HEK293 (cell line): ENCODE measurements at regions not wholly inside any gene's neighbourhood (a gene's known extent, or its start where the extent isn't known, plus 50 kb on each side); places are given as distances from the start of the nearest gene placed in this dataset.
"Not testable (repeated sequence)": the region's sequence is repeated elsewhere in the genome, so short reads cannot be mapped to it uniquely, and the experiment has no call there.

Source experiments
- CTCF ChIA-PET: fragments of 350-600 bp; formaldehyde crosslinking; extraction: SDS; loops from one replicate; lab custom pipeline; 2021; ENCODE audit warnings: antibody characterized with exemption; lab: Yijun Ruan, JAX
- POLR2A ChIA-PET: fragments of 300-600 bp; formaldehyde crosslinking; extraction: SDS; loops from one replicate; lab custom pipeline; 2020; ENCODE audit warnings: antibody characterized with exemption, inconsistent platforms; lab: Yijun Ruan, JAX
- H3K27ac ChIP-seq: fragments of 200-500 bp; sonication (Bioruptor generic); 2 replicates; pipeline ENCODE4 v1.5.1; 2014; ENCODE audit warnings: low read depth, low read length, control low read depth, inconsistent platforms; ENCODE audit errors: extremely low read depth
- H3K36me3 ChIP-seq, 2 experiments: fragments of 200-500 bp in 1 of 2; sonication (Bioruptor generic) in 1 of 2; 1 replicate in 1 of 2; 2 replicates in 1 of 2; pipeline ENCODE4 v1.5.1; 2014 to 2017; ENCODE audit warnings: inconsistent platforms in 2 of 2, low read length in 2 of 2; ENCODE audit not compliant: control insufficient read depth in 2 of 2, insufficient read depth in 1 of 2
- H3K4me1 ChIP-seq: fragments of 200-500 bp; sonication (Bioruptor generic); 2 replicates; pipeline ENCODE4 v1.5.1; 2014; ENCODE audit warnings: mild to moderate bottlenecking, low read length, inconsistent platforms; ENCODE audit not compliant: control insufficient read depth, insufficient read depth
- H3K4me3 ChIP-seq: 2 replicates; pipeline ENCODE4 v1.5.1; 2011; ENCODE audit warnings: low read depth, mild to moderate bottlenecking, control low read depth, low read length, moderate library complexity
- H3K9me3 ChIP-seq: fragments of 200-500 bp; sonication (Bioruptor generic); 2 replicates; pipeline ENCODE4 v1.5.1; 2014; ENCODE audit warnings: low read depth, low read length, inconsistent platforms; ENCODE audit not compliant: control insufficient read depth, insufficient read depth
- FEZF1 ChIP-seq: fragments of 450-650 bp; formaldehyde crosslinking; IDR thresholded peaks from 2 replicates; pipeline ENCODE4 v1.5.1; 2016; ENCODE audit warnings: missing biosample characterization, missing genetic modification characterization
- HOXA7 ChIP-seq: sonication (generic); formaldehyde crosslinking; IDR thresholded peaks from 2 replicates; pipeline ENCODE4 v1.8.1; 2022; ENCODE audit warnings: missing genetic modification reagents, borderline replicate concordance
- PRDM1 ChIP-seq: fragments of 450-650 bp; formaldehyde crosslinking; IDR thresholded peaks from 2 replicates; pipeline ENCODE4; 2016; ENCODE audit warnings: missing biosample characterization, missing genetic modification characterization
- ZBTB1 ChIP-seq: fragments of 450-650 bp; formaldehyde crosslinking; IDR thresholded peaks from 2 replicates; pipeline ENCODE4 v1.5.1; 2016; ENCODE audit warnings: missing biosample characterization, missing genetic modification characterization
- ZFHX2 ChIP-seq: fragments of 450-650 bp; formaldehyde crosslinking; conservative IDR thresholded peaks from 2 replicates; pipeline ENCODE4 v1.5.1; 2016; ENCODE audit warnings: missing biosample characterization, missing genetic modification characterization
- ZNF174 ChIP-seq: fragments of 450-650 bp; formaldehyde crosslinking; IDR thresholded peaks from 2 replicates; pipeline ENCODE4 v1.5.0; 2017; ENCODE audit warnings: missing biosample characterization, mild to moderate bottlenecking, missing genetic modification characterization
- ZNF311 ChIP-seq: fragments of 450-650 bp; formaldehyde crosslinking; IDR thresholded peaks from 2 replicates; pipeline ENCODE4 v1.5.1; 2017; ENCODE audit warnings: missing biosample characterization, missing genetic modification characterization, borderline replicate concordance
- ZNF391 ChIP-seq: fragments of 450-650 bp; formaldehyde crosslinking; IDR thresholded peaks from 2 replicates; pipeline ENCODE4 v1.5.1; 2016; ENCODE audit warnings: low read depth, missing biosample characterization, missing genetic modification characterization, borderline replicate concordance
- ZNF514 ChIP-seq: fragments of 450-650 bp; formaldehyde crosslinking; IDR thresholded peaks from 2 replicates; pipeline ENCODE4 v1.5.1; 2016; ENCODE audit warnings: missing biosample characterization, missing genetic modification characterization
- ZNF610 ChIP-seq: fragments of 450-650 bp; formaldehyde crosslinking; IDR thresholded peaks from 2 replicates; pipeline ENCODE4 v1.5.1; 2016; ENCODE audit warnings: missing biosample characterization, missing genetic modification characterization, borderline replicate concordance
- ZNF623 ChIP-seq: fragments of 450-650 bp; formaldehyde crosslinking; IDR thresholded peaks from 2 replicates; pipeline ENCODE4 v1.5.1; 2016; ENCODE audit warnings: missing biosample characterization, missing genetic modification characterization
- ZNF660 ChIP-seq: fragments of 450-650 bp; IDR thresholded peaks from 2 replicates; pipeline ENCODE4 v1.5.1; 2018; ENCODE audit warnings: missing biosample characterization, mild to moderate bottlenecking, missing genetic modification characterization
- ZNF707 ChIP-seq: fragments of 450-650 bp; formaldehyde crosslinking; IDR thresholded peaks from 2 replicates; pipeline ENCODE4 v1.5.1; 2016; ENCODE audit warnings: missing biosample characterization, missing genetic modification characterization
- ZNF837 ChIP-seq: fragments of 450-650 bp; formaldehyde crosslinking; IDR thresholded peaks from 2 replicates; pipeline ENCODE4 v1.5.1; 2016; ENCODE audit warnings: missing biosample characterization, missing genetic modification characterization
- ZSCAN16 ChIP-seq: fragments of 450-650 bp; formaldehyde crosslinking; IDR thresholded peaks from 2 replicates; pipeline ENCODE4 v1.5.1; 2016; ENCODE audit warnings: missing biosample characterization, missing genetic modification characterization
- TF ChIP-seq, protein P1 (sequence below): fragments of 450-650 bp; formaldehyde crosslinking; IDR thresholded peaks from 2 replicates; pipeline ENCODE4 v1.5.1; 2016; ENCODE audit warnings: missing biosample characterization, missing genetic modification characterization

DNA sequence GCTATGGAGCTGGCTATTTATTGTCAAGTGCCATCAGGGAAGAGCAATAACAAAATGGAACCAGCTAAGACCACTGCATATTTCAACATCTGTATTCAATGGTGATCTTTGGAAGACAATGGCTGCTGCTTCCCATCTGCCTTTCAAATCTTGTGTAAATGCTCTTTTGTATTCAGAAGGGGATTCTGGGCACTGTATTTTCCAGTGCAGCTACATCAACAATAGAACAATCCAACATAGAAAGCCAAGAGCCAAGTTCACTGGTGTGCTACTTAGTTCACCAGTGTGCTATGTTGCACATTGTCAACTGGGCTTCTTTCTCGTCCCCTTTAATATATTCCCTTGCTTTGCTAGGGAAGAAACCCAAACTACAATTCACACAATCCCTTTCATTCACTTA is 128.8 kb upstream of the OR4E1 start:
- H3K4me3 ChIP-seq: no peak overlapping the region
- H3K27ac ChIP-seq: no peak overlapping the region
- no peaks in the 10 kb centered on the region for H3K4me1 ChIP-seq
- no peaks in the 10 kb centered on the region for H3K9me3 ChIP-seq
- CTCF ChIA-PET: interaction anchor here (1.0 to 1.6 kb wide), 3 partner anchors 11 to 67 kb away, joined by 3 read pairs; no protein-coding TSS in a partner anchor
- POLR2A ChIA-PET: no interaction called here
- no peak for TF ChIP-seq ZNF514 (tag by site-specific recombination)
- no peak for TF ChIP-seq ZNF311 (tag by site-specific recombination)
- TF ChIP-seq PRDM1: no peak
- no peaks in the 10 kb centered on the region; a peak in 1 of 3 replicates for H3K36me3 ChIP-seq

DNA sequence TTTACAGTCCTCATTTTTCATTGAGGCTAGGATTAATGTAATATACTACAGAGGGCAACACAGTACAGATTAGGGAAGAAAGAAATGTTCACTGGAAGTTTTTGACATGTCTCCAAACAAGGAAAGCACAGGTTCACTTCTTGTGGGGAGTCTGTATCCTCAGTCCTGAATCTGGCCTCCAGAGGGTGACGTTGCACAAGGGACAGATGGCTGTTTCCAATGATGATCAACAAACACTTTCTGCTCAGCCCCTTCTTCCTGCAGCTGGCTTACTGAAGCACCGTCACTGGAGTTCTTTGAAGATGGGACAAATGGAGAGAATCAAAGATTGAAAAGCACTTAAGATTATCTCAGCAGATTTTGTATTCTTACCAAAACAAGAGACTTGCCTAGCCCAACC is 123.3 kb upstream of the OR4E1 start:
- Histone ChIP-seq H3K27ac (no peak overlapping the region), H3K9me3 (no peaks in the 10 kb centered on the region), H3K36me3 (no peaks in the 10 kb centered on the region), H3K4me1 (no peaks in the 10 kb centered on the region), H3K4me3 (no peak overlapping the region)
- TF ChIP-seq HOXA7 (CRISPR knock-in tag) (no peak), ZNF623 (no peak), ZBTB1 (tag by site-specific recombination) (no peak)
- CTCF ChIA-PET: interaction anchor here (0.6 to 2.5 kb wide), 9 partner anchors 12 to 137 kb away, joined by 3 to 11 read pairs (median 3); no protein-coding TSS in a partner anchor
- POLR2A ChIA-PET: no interaction called here

DNA sequence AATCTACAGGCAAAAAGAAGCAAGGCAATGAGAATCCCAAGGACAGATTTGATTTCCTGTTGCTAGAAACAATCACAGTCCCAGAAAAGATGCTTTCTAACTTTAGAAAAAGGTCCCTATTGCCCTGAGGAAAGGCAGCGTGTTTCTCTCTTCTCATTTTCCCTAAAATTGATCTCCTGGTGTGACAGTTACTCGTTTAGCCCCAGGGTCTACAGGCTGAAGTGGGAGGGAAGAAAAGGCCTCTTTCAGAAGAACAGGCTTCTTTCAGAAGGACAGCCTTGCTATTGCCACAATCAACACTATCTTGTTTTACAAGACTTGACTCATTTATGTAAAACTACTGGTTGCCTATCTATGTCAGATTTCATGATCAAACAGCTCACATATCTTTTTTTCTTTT is 121.8 kb upstream of the OR4E1 start:
- Histone ChIP-seq H3K36me3 (no peaks in the 10 kb centered on the region), H3K9me3 (no peaks in the 10 kb centered on the region), H3K4me1 (no peaks in the 10 kb centered on the region), H3K4me3 (no peak overlapping the region), H3K27ac (no peak overlapping the region)
- ChIA-PET CTCF (interaction anchor here (1.1 to 2.5 kb wide), 2 partner anchors 29 to 47 kb away, joined by 5 to 11 read pairs; no protein-coding TSS in a partner anchor), POLR2A (no interaction called here)
- TF ChIP-seq ZSCAN16 (tag by site-specific recombination): no peak
- no peak for TF ChIP-seq ZNF707 (tag by site-specific recombination)
- no peak for TF ChIP-seq ZFHX2 (tag by site-specific recombination)
- TF ChIP-seq ZNF610 (tag by site-specific recombination): no peak
- TF ChIP-seq ZNF391 (tag by site-specific recombination): no peak
- TF ChIP-seq FEZF1 (tag by site-specific recombination): no peak

DNA sequence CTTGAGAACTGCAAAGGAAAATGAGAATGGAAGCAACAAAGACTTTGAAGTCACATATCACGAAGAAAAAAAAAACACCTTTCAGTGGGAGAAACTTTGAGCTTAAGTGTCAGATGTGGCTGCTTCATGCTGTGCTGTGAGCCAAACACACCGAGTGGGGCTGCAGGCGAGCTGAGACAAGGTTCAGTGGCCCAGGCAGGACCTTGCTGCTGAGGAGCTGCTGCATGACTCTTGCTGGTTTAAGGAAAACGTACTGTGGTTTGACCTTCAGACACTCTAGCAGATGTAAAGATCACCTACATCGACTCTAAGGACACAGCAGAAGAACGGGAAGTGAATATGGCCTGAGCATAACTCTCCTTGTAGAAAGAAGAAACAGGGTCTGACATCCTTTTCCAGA is 118.1 kb upstream of the OR4E1 start:
- no peaks in the 10 kb centered on the region for H3K36me3 ChIP-seq
- CTCF ChIA-PET: interaction anchor here (0.8 to 1.6 kb wide), 4 partner anchors 11 to 126 kb away, joined by 3 to 5 read pairs (median 4); no protein-coding TSS in a partner anchor
- H3K9me3 ChIP-seq: no peaks in the 10 kb centered on the region
- H3K4me1 ChIP-seq: no peaks in the 10 kb centered on the region
- no peak for TF ChIP-seq ZNF174
- TF ChIP-seq, protein P1, sequence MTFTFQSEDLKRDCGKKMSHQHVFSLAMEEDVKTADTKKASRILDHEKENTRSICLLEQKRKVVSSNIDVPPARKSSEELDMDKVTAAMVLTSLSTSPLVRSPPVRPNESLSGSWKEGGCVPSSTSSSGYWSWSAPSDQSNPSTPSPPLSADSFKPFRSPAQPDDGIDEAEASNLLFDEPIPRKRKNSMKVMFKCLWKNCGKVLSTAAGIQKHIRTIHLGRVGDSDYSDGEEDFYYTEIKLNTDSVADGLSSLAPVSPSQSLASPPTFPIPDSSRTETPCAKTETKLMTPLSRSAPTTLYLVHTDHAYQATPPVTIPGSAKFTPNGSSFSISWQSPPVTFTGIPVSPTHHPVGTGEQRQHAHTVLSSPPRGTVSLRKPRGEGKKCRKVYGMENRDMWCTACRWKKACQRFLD: no peak
- no peak for TF ChIP-seq ZNF660 (tag by site-specific recombination)
- TF ChIP-seq ZNF837 (tag by site-specific recombination): no peak
- no peak overlapping the region for H3K4me3 ChIP-seq
- no peak overlapping the region for H3K27ac ChIP-seq
- POLR2A ChIA-PET: no interaction called here

DNA sequence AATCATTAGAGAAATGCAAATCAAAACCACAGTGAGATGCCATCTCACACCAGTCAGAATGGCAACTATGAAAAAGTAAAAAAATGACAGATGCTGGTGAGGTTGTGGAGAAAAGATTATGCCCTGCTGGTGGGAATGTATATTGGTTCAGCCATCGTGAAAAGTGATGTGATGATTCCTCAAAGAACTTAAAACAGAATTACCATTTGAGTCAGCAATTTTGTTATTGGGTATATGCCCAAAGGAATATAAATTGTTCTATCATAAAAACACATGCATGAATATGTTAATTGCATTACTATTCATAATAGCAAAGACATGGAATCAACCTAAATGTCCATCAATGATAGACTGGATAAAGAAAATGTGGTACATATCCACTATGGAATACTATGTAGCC is 115.1 kb upstream of the OR4E1 start:
- H3K4me3 ChIP-seq, H3K36me3 ChIP-seq, H3K27ac ChIP-seq, H3K4me1 ChIP-seq, H3K9me3 ChIP-seq, POLR2A ChIA-PET: not testable (repeated sequence)
- CTCF ChIA-PET: interaction anchor here (1.2 kb wide), 1 partner anchor 8 kb away, joined by 3 read pairs; no protein-coding TSS in a partner anchor
